NCI-H524 (cell line): ENCODE measurements at regions not wholly inside any gene's neighbourhood (a gene's known extent, or its start where the extent isn't known, plus 50 kb on each side); places are given as distances from the start of the nearest gene placed in this dataset.

Experiments used
- DNase-seq, 2 experiments: peaks; one replicate each; lab custom pipeline; 2025; lab: John Stamatoyannopoulos, UW

DNA sequence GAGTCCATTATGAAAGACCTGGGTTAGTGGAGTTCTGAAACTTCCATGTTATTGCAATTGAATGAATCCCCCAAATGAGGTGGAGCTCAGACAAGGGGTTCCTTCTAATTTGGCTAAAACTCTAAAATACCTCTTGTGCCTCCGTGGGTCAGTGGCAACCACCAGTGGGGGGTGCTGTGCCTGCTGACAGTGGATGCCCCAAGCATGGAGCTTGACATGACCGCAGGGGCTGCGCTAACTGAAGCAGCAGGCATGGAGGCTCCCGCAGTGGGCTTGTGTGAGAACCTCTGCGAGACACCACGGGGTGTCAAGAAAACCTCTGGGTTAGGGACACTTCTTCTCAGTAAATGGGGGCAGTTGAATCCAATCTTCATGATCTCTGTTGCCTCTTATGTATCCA lies 200.5 kb downstream of the DRD1 start:
- no peak for DNase-seq

DNA sequence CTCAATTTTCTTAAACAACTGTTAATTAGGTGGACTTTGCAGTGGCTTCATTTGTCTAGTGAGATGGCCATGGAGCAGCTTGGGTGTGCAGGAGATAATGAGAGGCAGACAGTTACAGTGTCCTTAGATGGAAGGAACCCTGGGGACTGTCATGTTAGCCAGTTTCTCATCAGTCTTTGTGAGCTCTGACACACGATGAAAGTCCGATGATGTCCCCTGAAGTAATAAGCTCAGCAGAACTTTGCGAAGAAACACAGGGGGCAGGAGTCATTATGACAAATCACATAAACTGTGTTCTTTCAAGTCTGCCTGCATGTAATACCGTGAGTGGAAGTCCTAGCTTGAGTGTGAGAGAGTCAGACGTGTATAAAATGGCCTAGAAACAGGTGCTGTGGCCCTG lies 201.8 kb downstream of the DRD1 start:
- no peak for DNase-seq

DNA sequence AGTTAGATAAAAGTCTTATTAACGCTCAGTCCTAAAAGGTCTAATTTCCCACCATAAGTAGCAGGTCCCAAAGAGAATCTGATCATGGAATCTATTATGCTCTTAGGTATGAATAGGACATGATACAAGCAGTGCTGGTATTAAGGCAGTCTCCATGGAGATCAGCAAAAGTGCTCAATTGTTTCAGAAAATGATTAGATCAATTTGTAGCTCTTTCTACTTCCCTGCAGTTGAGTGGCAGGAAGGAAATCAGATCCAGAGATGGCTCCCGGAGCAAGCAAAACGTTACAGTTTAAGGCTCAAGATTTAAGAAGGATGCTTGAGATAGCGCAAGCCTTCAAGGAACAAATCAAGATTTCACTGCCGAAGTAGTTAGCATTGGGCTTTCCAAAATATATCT lies 205.7 kb downstream of the DRD1 start:
- no peak for DNase-seq

- DNase-seq, result no peak
These were observed 207.8 kb downstream of the DRD1 start for GRCh38 chr5:175236176-175236575.

- peak; percentile 73 to 85 for DNase-seq
These were observed 208.6 kb downstream of the DRD1 start for GRCh38 chr5:175235251-175235960.

- DNase-seq, result peak; percentile 26 to 72
These were observed 213.7 kb downstream of the DRD1 start for GRCh38 chr5:175230299-175230698.

- peak in 1 of 2 experiments; percentile 22 for DNase-seq
These were observed 217.5 kb downstream of the DRD1 start for GRCh38 chr5:175226506-175226905.

DNA sequence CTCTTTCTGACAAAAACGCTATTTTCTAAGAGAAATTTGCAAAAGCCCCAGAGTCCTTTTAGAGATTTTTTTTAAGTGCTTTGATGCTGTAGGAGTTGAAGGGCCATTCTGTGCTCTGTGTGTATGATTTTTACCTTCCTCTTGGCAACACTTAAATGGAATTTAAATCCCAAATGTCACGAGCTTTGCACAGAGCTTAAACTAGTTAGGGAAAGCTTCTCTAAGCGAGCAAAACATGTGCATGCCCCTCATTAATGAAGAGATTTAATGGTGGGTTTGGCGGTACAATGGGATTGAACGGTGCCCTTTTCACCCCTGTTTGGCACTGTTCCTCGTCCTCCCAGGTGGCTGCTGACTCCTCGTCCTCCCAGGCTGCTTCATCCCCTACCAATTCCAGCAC lies 220.7 kb downstream of the DRD1 start:
- peak; percentile 49 to 80 for DNase-seq

DNA sequence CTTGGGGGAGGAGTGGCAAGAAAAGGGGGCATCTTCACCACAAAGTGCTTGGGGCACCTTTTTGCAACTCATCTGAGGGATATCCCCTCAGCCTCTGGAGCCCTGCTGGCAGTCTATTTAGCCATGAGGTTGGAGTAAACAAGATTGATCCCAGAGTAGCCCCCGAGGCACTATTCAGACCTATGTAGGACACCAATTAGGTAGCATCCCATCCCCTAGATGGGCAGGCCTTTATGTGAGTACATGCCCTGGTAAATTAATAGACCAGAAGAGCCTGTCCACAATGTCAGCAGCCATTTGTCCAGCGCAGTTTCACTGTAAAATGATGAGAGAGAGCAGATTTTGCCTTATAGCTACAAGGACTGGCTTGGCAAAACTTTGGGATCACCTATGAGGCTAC lies 221.4 kb downstream of the DRD1 start:
- DNase-seq, result no peak

- no peak for DNase-seq
These were observed 223.4 kb downstream of the DRD1 start for GRCh38 chr5:175220549-175220948.

DNA sequence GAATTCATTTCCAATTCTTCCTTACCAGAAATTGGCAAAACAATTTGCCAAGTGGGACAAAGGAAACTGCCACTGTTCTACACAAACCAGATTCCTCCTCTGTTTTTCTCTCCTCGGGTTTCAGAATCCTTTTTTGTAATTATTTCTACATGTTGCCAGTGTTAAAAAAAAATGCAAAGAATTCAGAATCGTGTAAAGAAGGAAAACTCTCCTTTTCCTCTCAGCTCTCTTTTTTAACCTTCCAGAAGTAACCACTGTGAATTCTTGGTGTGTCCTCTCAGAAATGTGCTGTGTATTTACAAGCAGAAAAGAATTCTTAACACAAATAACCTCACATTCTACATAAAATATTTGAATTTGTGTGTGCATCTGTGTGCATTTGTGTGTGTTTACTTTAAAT lies 224.6 kb downstream of the DRD1 start:
- no peak for DNase-seq

- DNase-seq, result no peak
These were observed 227.0 kb downstream of the DRD1 start for GRCh38 chr5:175216991-175217390.

- no peak for DNase-seq
These were observed 228.1 kb downstream of the DRD1 start for GRCh38 chr5:175215906-175216305.

DNA sequence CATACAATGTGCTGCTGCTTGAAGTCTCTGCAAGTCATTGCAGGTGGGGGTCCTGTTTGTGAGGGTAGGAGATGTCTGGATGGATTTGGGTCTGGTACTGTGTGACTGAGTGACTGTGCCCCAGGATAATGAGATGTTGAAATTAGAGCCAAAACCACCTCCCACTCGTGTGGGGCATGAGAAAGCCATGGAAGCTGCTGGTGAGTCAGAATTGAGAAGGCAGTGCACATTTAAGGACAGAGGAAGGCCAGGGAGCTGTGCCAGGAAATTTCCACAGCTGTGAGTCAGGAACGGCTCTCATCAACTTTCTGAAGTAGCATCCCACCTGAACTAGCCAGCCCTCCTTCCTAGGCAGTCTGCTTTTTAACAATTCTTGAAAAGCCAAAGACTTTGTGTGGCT lies 229.8 kb downstream of the DRD1 start:
- DNase-seq, result no peak

DNA sequence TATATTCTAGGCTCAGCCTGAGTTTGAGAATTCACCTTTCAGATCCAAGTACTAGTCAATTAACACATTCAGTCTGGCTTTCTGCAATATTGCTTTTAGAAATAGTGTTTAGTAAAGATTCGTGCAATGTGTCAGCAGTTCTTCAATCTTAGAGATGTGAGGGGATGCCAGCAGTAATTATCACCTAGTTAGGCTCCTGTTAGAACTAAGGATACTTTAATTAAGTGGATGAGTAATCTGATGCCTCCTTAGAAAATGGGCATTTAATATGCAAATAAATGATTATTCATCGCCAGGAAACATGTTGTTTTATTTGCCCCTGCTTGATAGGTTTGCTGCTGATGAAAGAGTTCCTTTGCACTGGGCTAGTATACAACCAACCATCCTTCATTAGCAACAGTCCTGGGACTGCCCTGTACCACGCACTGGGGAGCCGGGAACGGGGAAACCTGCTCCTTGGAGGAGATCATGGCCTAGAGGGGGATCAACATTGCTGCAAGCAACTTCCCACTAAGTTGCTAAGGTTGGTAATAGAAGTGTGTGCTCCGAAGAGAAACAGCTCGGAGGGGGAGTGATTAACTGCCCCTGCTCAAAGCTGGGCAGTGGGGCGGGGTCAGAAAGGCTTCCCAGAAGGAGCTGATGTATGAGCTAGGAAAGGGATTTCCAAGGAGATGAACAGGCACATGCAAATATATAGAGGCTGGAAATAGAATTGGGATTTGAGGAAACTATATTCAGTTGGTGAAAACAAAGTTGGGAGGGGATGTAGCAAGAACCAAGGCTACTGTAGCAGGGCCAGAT lies 231.8 kb downstream of the DRD1 start:
- peak in 1 of 2 experiments; percentile 15 for DNase-seq

- DNase-seq, result no peak
These were observed 236.5 kb downstream of the DRD1 start for GRCh38 chr5:175207321-175208040.

- no peak for DNase-seq
These were observed 237.3 kb downstream of the DRD1 start for GRCh38 chr5:175206669-175207068.

DNA sequence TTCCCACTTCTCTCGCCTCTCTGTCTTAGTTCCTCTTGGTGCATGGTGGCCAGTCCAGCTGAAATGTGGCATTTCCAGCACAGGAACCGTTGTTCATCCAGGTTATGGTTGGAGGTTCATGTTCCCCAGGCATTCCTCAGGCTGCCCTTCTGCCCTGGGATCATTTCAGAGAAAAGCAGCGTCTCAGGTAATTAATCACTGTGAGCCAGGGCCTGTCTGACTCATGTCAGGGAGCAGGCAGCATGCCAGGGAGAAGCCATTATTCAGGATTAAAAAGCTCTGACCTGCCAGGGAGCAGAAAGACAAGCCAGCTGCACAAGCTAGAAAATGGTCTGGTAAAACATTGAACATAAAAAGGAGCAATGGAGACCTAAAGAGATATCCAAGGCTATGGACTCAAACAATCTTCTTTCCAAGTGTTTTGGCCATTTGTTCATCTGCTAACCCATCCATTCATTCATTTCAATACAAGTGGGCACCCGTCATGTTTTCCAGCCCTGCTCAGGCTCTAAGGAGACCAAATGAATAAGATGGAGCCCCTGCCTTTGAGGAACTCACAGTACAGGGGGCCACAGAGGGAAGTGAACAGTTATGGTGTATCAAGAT lies 241.4 kb downstream of the DRD1 start:
- DNase-seq, result peak; percentile 59 to 93

GRCh38 chr5:175201393-175201792 lies 242.6 kb downstream of the DRD1 start:
- DNase-seq, result no peak

- DNase-seq, result peak in 1 of 2 experiments; percentile 62
These were observed 248.0 kb downstream of the DRD1 start for GRCh38 chr5:175195698-175196656.

DNA sequence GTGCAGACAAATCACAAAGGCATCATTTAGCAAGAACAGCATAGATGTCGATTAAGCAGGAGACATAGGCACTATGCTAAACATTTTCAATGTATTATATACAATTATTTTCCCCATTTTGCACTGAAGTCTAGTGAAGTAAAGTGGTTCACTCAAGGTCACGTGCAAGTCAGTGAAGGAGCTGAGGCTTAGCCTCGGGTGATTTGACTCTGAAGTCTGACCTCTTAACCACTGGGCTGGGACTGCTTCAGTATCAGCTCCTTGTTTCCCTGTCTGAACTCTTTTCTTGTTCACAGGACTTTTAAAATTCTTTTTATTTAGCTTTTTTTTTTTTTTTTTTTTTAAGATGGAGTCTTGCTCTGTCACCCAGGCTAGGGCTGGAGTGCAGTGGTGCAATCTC lies 262.7 kb downstream of the DRD1 start:
- no peak for DNase-seq
